Activated T-helper 1 cell treated with anti-CD3 and anti-CD28 coated beads, Interleukin-12 subunit alpha, Interleukin-12 subunit beta, Interleukin-2, Interleukin-4 antibody, amounts not matched to agents 30 ng/mL and 10 ng/mL and 1 ng/mL, durations not matched to agents 14 hours and 24 hours and 36 hours (primary cell): ENCODE measurements at regions not wholly inside any gene's neighbourhood (a gene's known extent, or its start where the extent isn't known, plus 50 kb on each side); places are given as distances from the start of the nearest gene placed in this dataset.

Experiments used
- DNase-seq: peaks from one replicate; pipeline ENCODE4 v3.0.0; 2021; ENCODE audit warnings: low spot score
- H3K27ac Mint-ChIP-seq: one replicate; pipeline ENCODE4 v1.8.0; 2021; ENCODE audit warnings: mild to moderate bottlenecking, mixed read lengths
- H3K27me3 Mint-ChIP-seq: one replicate; pipeline ENCODE4 v1.8.0; 2022; ENCODE audit warnings: mild to moderate bottlenecking, moderate library complexity, mixed read lengths; ENCODE audit not compliant: insufficient read depth
- H3K36me3 Mint-ChIP-seq: one replicate; pipeline ENCODE4 v1.8.0; 2021; ENCODE audit warnings: low read depth, mixed read lengths
- H3K4me1 Mint-ChIP-seq: one replicate; pipeline ENCODE4 v1.8.0; 2021; ENCODE audit warnings: low read depth, mixed read lengths
- H3K4me3 Mint-ChIP-seq: one replicate; pipeline ENCODE4 v1.8.0; 2021; ENCODE audit warnings: mild to moderate bottlenecking, moderate library complexity, mixed read lengths
- H3K9me3 Mint-ChIP-seq: one replicate; pipeline ENCODE4 v1.8.0; 2021; ENCODE audit warnings: mixed read lengths
- intact Hi-C: fragments of 100-400 bp; cut with micrococcal nuclease; formaldehyde crosslinking; loops from one replicate; pipeline ENCODE4 v1.15.1; 2024

DNA sequence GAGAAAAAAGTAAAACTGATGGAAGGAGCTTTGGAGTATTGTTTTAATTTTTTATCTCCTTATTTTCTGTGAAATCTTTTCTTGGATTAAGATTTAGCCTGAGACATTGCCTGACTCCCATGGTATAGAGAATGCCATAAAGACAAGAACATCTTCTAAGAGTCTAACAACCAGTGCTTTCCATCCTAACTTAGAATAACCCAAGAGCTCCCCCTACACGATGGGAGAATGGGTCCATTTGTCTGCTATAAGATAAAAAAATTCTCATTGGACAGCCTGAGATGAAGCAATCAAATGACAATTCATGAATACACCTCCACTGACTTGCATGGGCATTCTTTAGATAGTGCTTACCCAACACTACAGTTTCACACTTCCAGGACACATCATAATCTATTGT lies 478.1 kb downstream of the TTLL7 start:
- Mint-ChIP-seq H3K27me3 (no peaks in the 10 kb centered on the region), H3K4me1 (peaks cover 28% of the 10 kb centered on the region), H3K27ac (no peak overlapping the region), H3K4me3 (no peak overlapping the region), H3K36me3 (peaks cover 8% of the 10 kb centered on the region), H3K9me3 (peaks cover 25% of the 10 kb centered on the region)
- intact Hi-C loops = no loop called here
- no peak for DNase-seq

DNA sequence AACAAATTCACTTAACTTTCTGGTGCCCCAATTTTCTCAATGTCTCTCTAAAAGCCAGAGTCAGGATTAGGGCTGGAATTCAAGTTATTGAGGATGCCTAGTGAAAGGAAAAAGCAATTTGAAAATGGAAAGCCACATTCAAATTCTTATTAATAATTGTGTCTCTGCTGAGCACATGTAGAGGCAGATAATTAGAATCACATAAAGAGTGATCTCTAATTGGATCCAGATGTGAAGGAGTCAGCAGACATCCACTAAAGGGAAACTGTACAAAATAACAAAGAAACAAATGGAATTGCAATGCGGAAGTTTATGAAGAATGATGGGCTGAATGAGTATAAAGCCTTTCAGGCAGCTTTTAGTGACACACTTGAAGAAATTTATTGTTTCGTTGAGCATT lies 482.6 kb downstream of the TTLL7 start:
- peak overlapping the region; percentile 83 for H3K27ac Mint-ChIP-seq
- H3K27me3 Mint-ChIP-seq = no peaks in the 10 kb centered on the region
- no peak for DNase-seq
- intact Hi-C loops = loop anchor here (1.0 to 10.0 kb wide), 2 partner anchors 8 to 338 kb away; no protein-coding TSS in a partner anchor
- H3K4me1 Mint-ChIP-seq = peaks cover 36% of the 10 kb centered on the region
- peaks cover 16% of the 10 kb centered on the region for H3K9me3 Mint-ChIP-seq
- H3K36me3 Mint-ChIP-seq = peaks cover 8% of the 10 kb centered on the region
- H3K4me3 Mint-ChIP-seq = no peak overlapping the region

DNA sequence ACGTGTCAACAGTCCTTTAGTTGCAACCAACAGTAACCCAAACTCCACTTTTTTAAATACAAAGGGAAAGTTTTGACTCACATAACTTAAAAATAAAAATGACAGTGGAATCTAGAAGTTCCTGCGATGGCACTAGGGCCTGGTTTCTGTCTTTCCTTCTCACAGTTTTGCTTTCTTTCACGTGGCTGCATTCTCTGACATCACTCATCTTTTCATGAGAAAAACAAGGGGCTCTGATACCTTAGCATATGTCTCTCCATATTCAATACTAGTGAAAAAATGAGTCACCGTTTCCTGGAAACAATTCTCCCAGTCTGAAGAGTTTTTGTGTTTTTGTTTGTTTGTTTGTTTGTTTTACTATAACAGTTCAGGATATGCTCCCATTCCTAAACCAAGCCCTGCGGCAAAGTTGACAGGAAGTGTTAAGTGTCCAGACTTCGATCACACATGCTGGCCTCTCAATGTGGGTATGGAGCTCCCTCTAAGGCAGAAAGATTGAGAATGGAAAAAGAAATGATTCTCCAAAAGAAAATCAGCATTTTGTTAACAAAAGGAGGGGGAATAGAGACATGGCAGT lies 483.3 kb downstream of the TTLL7 start:
- H3K9me3 Mint-ChIP-seq = peaks cover 9% of the 10 kb centered on the region
- peaks cover 33% of the 10 kb centered on the region for H3K4me1 Mint-ChIP-seq
- intact Hi-C loops = loop anchor here (1.0 to 10.0 kb wide), 3 partner anchors 7 to 339 kb away; no protein-coding TSS in a partner anchor
- DNase-seq = peak; percentile 16
- H3K4me3 Mint-ChIP-seq = peak overlapping the region; percentile 32
- H3K36me3 Mint-ChIP-seq = peaks cover 8% of the 10 kb centered on the region
- peak overlapping the region; percentile 83 for H3K27ac Mint-ChIP-seq
- H3K27me3 Mint-ChIP-seq = no peaks in the 10 kb centered on the region

DNA sequence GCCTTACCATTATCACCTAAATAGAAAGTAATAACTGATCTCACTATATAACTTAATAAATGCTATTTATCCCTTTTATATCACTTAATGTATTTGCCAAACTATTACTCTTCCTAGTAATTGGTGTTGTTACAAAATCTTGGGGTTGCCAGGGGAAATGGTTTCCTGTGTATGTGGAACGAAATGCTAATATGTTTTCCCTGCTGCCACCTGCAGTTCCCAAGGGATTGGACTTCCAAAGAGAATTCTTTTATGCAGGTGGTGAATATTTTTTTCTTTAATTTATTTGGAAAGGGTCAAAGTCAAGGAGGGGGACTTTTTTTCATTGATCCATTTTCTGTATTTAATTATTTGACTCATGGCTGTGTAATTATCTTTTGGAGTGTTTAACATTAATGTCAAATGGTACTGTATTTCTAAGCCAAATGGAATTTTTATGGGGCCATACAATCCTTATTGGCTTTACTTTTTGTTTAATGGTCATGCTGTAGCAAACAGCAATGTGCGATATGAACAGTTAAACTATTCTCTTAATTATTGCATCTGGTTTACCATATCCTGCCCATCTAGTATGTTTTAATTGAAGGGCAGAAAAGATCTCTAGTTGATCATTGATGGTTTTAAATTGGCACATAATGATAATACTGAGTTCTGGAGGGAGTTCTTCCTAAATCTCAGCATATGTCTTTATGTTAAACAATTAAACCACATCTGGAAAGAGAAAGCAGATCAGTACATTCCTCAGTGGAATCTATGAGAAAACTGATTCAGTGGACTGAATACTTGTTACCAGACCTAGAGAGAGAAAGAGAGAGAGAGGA lies 486.3 kb downstream of the TTLL7 start:
- no peak for DNase-seq
- Mint-ChIP-seq H3K27me3 (no peaks in the 10 kb centered on the region), H3K36me3 (peaks cover 15% of the 10 kb centered on the region), H3K4me3 (no peak overlapping the region), H3K4me1 (peaks cover 61% of the 10 kb centered on the region), H3K27ac (peak overlapping the region; percentile 40), H3K9me3 (peaks cover 9% of the 10 kb centered on the region)
- intact Hi-C loops = loop anchor here (10.0 kb wide), 1 partner anchor 342 kb away; no protein-coding TSS in a partner anchor

DNA sequence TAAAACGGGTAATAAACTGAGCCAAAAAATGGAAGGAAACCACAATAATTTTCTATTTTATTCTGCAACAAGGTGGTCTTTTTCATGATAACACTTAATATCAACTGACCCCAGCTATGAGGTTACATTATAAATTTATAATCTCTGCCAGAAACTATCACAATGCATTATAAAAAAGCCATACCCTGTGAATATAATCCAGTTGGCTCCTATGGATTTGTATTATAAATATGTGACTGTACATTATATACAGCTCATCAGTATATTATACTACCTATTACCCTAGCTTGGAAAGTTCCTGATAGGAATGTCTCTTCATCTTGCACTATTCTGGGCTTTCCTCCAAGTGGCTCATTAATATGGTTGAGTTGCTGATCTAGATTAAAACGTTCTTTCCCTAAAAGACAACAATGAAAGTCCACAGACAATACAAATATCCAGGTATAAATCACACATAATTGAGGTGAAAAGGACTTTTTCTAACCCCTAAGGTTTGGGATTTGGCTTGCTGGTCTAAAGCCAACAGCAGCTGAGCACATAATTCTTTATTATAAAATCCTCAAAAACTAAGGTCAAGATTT lies 487.7 kb downstream of the TTLL7 start:
- intact Hi-C loops = loop anchor here (10.0 kb wide), 1 partner anchor 344 kb away; no protein-coding TSS in a partner anchor
- H3K4me1 Mint-ChIP-seq = peaks cover 64% of the 10 kb centered on the region
- DNase-seq = no peak
- H3K4me3 Mint-ChIP-seq = no peak overlapping the region
- H3K27me3 Mint-ChIP-seq = no peaks in the 10 kb centered on the region
- no peak overlapping the region for H3K27ac Mint-ChIP-seq
- peaks cover 9% of the 10 kb centered on the region for H3K9me3 Mint-ChIP-seq
- peaks cover 15% of the 10 kb centered on the region for H3K36me3 Mint-ChIP-seq

DNA sequence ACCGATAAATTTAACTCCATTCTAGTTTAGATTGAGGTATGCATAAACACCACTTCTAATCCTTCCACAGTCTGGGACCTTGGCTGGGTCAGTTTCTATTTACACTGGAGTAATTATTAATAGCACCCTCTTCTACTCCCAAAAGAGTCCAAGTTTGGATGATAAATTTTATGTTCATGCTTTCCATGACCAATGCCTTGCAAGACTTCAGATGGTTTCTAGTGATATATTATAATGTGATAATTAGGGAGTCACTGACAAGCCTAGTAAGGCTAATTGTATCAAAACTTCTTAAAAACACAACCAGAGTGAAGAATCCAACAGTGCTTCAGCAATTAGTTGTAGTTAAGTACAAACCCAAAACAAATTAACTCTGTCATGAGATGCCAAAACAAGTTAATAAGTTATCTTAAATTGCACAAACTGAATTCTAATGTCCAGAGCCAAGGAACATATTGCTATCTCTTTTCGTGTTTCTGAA lies 489.6 kb downstream of the TTLL7 start:
- no peak overlapping the region for H3K4me3 Mint-ChIP-seq
- intact Hi-C loops = loop anchor here (1.0 to 10.0 kb wide), 3 partner anchors 8 to 1065 kb away; partner anchors contain the start of gene CTBS
- no peaks in the 10 kb centered on the region for H3K27me3 Mint-ChIP-seq
- H3K4me1 Mint-ChIP-seq = peaks cover 55% of the 10 kb centered on the region
- H3K27ac Mint-ChIP-seq = peak overlapping the region; percentile 13
- DNase-seq = no peak
- H3K36me3 Mint-ChIP-seq = peaks cover 20% of the 10 kb centered on the region
- peaks cover 17% of the 10 kb centered on the region for H3K9me3 Mint-ChIP-seq

DNA sequence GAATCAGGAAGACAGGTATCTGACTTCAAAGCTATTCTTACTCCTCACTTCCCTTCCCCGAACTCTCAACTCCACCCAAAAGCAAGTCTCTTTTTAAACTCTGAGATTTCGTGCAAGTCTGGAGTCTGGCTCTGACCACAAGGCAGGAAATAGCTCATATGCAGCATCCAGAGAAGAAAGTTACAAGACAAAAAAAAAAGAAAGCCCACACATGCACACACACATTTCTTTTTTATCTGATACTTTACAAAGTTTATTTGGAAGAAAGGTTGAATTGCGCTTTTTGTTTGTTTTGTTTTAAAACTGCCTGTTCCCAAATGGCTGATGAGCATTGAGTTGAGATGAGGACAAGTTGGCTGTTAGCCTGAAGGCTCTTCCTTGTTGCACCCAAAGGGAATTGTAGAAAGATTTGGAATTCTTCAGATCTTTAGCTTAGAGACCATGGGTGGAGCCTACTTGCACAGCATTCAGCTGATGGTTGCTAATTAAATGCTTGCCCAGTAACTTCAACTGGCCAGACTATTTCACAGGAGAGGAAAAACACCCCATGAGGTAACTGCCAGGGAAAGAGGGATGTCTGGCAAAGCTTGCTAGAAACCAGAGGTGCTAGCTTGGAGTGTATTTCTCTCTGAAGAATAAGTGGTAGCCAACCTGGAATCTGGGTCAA lies 490.3 kb downstream of the TTLL7 start:
- H3K4me1 Mint-ChIP-seq = peaks cover 53% of the 10 kb centered on the region
- peaks cover 24% of the 10 kb centered on the region for H3K36me3 Mint-ChIP-seq
- H3K4me3 Mint-ChIP-seq = peak overlapping the region; percentile 59
- peak overlapping the region; percentile 92 for H3K27ac Mint-ChIP-seq
- peaks cover 23% of the 10 kb centered on the region for H3K9me3 Mint-ChIP-seq
- H3K27me3 Mint-ChIP-seq = no peaks in the 10 kb centered on the region
- peak; percentile 60 for DNase-seq
- intact Hi-C loops = loop anchor here (1.0 to 10.0 kb wide), 4 partner anchors 7 to 1066 kb away; partner anchors contain the start of gene CTBS

DNA sequence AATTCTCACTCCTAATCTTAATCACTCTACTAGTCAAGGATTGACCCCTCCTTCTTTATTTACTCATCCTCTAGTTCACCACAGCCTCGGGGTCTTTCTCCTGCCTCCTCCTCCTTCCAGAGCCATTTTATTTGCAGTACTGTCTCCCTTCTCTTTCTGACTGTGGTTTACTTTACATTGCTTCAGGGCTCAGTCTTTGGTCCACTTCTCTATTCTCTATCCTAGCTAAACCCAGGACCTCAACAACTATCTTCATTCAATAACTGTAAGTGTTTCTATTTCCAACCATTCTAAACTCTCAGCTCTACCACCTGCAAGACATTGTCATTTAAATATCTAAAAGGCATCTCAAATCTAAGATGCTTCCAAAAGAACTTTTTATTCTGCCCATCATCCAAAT lies 493.8 kb downstream of the TTLL7 start:
- H3K27me3 Mint-ChIP-seq = no peaks in the 10 kb centered on the region
- no peak overlapping the region for H3K27ac Mint-ChIP-seq
- peaks cover 30% of the 10 kb centered on the region for H3K36me3 Mint-ChIP-seq
- intact Hi-C loops = loop anchor here (10.0 kb wide), 1 partner anchor 1070 kb away; the partner anchor contains the start of gene CTBS
- H3K4me3 Mint-ChIP-seq = no peak overlapping the region
- H3K4me1 Mint-ChIP-seq = peaks cover 67% of the 10 kb centered on the region
- DNase-seq = no peak
- peaks cover 30% of the 10 kb centered on the region for H3K9me3 Mint-ChIP-seq

DNA sequence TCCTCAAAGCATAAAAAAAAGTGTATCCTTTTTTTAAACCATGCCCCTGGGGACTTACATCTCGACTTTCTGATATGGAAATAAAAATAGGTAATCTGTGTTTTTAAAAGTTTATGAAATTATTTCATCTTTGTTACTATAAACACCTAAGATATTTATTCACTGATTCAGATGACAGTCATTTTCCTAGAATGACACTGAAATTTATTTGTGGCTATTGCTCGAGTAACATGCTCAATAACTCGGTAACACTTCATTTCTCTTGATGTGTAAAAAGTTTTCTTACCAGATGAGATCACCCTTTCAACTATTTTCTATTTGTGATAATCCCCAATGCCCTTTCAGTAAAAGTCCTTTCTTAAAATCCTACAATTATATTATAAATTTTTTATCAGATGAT lies 495.8 kb downstream of the TTLL7 start:
- no peak overlapping the region for H3K4me3 Mint-ChIP-seq
- intact Hi-C loops = loop anchor here (10.0 kb wide), 1 partner anchor 1072 kb away; the partner anchor contains the start of gene CTBS
- no peaks in the 10 kb centered on the region for H3K27me3 Mint-ChIP-seq
- H3K27ac Mint-ChIP-seq = no peak overlapping the region
- no peak for DNase-seq
- H3K36me3 Mint-ChIP-seq = peaks cover 31% of the 10 kb centered on the region
- H3K9me3 Mint-ChIP-seq = peaks cover 44% of the 10 kb centered on the region
- peaks cover 61% of the 10 kb centered on the region for H3K4me1 Mint-ChIP-seq

DNA sequence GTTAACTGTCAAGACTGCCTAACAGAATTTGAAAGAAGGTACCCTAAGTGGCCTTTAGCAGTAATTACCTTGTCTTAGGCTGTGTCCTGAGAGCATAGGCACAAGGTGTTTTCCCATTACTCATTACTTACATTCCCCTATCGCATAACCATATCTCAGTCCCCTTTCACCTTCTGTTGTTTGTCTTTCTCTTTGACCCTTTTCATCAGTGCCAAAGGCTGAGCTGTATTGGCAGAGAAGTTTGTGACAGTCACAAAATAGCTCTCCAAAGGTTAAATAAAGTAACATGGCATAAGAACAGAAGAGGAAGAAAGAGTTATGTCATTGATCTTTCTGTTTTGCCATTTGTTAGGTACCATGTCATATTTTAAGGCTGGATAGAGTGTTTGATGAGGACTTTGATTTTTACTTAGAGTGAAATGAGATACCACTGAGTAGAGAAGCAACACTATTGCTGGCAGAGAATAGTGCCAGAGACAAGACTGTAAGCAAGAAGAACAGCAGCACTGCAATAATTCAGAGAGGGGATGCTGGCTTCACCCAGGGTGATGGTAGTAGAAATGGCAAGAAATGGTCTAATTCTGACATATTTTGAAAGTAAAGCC lies 497.8 kb downstream of the TTLL7 start:
- intact Hi-C loops = loop anchor here (1.0 to 10.0 kb wide), 4 partner anchors 8 to 1074 kb away; partner anchors contain the start of gene CTBS
- peaks cover 50% of the 10 kb centered on the region for H3K4me1 Mint-ChIP-seq
- H3K27me3 Mint-ChIP-seq = no peaks in the 10 kb centered on the region
- H3K36me3 Mint-ChIP-seq = peaks cover 29% of the 10 kb centered on the region
- no peak for DNase-seq
- H3K9me3 Mint-ChIP-seq = peaks cover 46% of the 10 kb centered on the region
- H3K27ac Mint-ChIP-seq = peak overlapping the region; percentile 56
- peak overlapping the region; percentile 17 for H3K4me3 Mint-ChIP-seq

DNA sequence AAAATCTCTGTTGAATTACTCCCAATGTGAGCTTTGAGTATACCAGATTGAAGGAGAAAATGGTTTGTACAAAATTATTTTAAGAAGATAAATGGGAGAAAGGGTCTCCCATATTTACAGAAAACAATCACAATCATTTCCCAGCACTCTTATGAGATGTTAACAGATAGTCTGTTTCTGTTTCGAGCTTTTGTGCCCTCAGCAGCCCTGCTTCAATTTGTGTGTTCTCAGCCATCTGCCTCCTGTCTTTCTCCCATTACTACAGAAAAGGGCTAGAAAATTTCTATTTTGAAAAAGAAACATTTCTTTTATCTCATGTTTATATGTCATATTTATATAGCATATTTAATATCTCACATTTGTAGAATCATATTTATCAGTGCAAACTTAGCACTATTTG lies 498.4 kb downstream of the TTLL7 start:
- H3K36me3 Mint-ChIP-seq = peaks cover 29% of the 10 kb centered on the region
- H3K4me3 Mint-ChIP-seq = no peak overlapping the region
- DNase-seq = no peak
- intact Hi-C loops = loop anchor here (10.0 kb wide), 1 partner anchor 1074 kb away; the partner anchor contains the start of gene CTBS
- no peak overlapping the region for H3K27ac Mint-ChIP-seq
- H3K4me1 Mint-ChIP-seq = peaks cover 46% of the 10 kb centered on the region
- peaks cover 45% of the 10 kb centered on the region for H3K9me3 Mint-ChIP-seq
- no peaks in the 10 kb centered on the region for H3K27me3 Mint-ChIP-seq

DNA sequence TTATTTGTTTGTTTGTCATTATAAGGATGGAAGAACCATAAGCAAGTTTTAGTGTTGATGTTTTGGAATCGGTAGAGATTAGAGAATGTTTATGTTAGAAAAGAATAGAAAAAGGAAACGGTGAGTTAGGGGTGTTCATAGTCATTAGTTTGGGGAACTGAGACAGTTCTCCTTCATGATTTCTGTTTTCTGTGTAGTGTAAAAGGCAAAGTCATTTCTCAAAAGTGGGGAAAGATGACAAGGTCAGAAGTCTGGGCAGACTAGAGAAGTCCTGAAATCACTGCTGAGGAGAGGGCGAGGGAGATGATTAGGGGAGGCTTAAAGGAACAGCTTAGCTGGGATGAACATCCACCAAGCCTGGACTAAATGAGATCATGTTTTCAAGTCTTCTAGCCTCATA lies 498.9 kb downstream of the TTLL7 start:
- Mint-ChIP-seq H3K36me3 (peaks cover 27% of the 10 kb centered on the region), H3K4me1 (peaks cover 42% of the 10 kb centered on the region), H3K4me3 (no peak overlapping the region), H3K27ac (no peak overlapping the region), H3K27me3 (no peaks in the 10 kb centered on the region), H3K9me3 (peaks cover 45% of the 10 kb centered on the region)
- DNase-seq = no peak
- intact Hi-C loops = loop anchor here (10.0 kb wide), 1 partner anchor 1075 kb away; the partner anchor contains the start of gene CTBS
